HepG2 (cell line): ENCODE measurements at regions not wholly inside any gene's neighbourhood (a gene's known extent, or its start where the extent isn't known, plus 50 kb on each side); places are given as distances from the start of the nearest gene placed in this dataset.

ENCODE experiments used
- ATAC-seq: fragments of 200-7000 bp; cut with Tn5 transposase; 3 replicates; pipeline ENCODE4 v1.9.1; 2020; ENCODE audit warnings: mild to moderate bottlenecking, moderate library complexity
- BruUV-seq: library from RNA; stranded (reverse); fragments of 400-500 nt; replicated peaks from 2 replicates; lab custom pipeline; 2021; lab: Mats Ljungman, UMichigan
- CTCF ChIA-PET: fragments of 300-600 bp; formaldehyde crosslinking; extraction: SDS; loops from one replicate; lab custom pipeline; 2021; ENCODE audit warnings: low total read pairs, inconsistent platforms, low intra/inter-chr PET ratio; lab: Yijun Ruan, JAX
- POLR2A ChIA-PET: fragments of 350-600 bp; sonication (Branson Sonifier 250); formaldehyde crosslinking; loops from one replicate; lab custom pipeline; 2020; ENCODE audit warnings: antibody characterized with exemption, inconsistent platforms; lab: Yijun Ruan, JAX
- DNase-seq: peaks from one replicate; pipeline ENCODE4 v3.0.0-alpha.2; 2015; ENCODE audit warnings: low spot score
- FAIRE-seq: peaks from 3 replicates; lab custom pipeline; 2011; peaks lifted over from hg19 to GRCh38; lab: Jason Lieb, UNC
- H2AFZ ChIP-seq: one replicate; pipeline ENCODE4 v1.6.1; 2011; ENCODE audit warnings: low read length, inconsistent platforms
- H3K27ac ChIP-seq: fragments of 300-600 bp; 3 replicates; pipeline ENCODE4 v1.8.0; 2011; ENCODE audit warnings: mixed run types, mild to moderate bottlenecking, mixed read lengths, low read length, inconsistent platforms; ENCODE audit not compliant: insufficient read depth; ENCODE audit errors: extremely low read length
- H3K27me3 ChIP-seq, 2 experiments: fragments of 200-600 bp in 1 of 2; 2 replicates in 1 of 2; 3 replicates in 1 of 2; pipeline versions ENCODE4 v1.6.0 to v1.8.0; 2011; ENCODE audit warnings: low read length in 2 of 2, mild to moderate bottlenecking in 2 of 2, moderate library complexity in 2 of 2, inconsistent platforms in 1 of 2; ENCODE audit not compliant: insufficient read depth in 2 of 2, control insufficient read depth in 1 of 2
- H3K36me3 ChIP-seq, 2 experiments: fragments of 200-600 bp in 1 of 2; replicated peaks in 1 of 2; 2 replicates in 1 of 2; 3 replicates in 1 of 2; pipeline versions ENCODE4 v1.5.1 to v1.8.0; 2011; ENCODE audit warnings: low read length in 2 of 2, inconsistent platforms in 1 of 2; ENCODE audit not compliant: insufficient read depth in 2 of 2, control insufficient read depth in 1 of 2
- H3K4me1 ChIP-seq: 2 replicates; pipeline ENCODE4 v1.5.1; 2012; ENCODE audit warnings: low read length, inconsistent platforms; ENCODE audit not compliant: insufficient read depth
- H3K4me2 ChIP-seq: 2 replicates; pipeline ENCODE4 v1.6.0; 2011; ENCODE audit warnings: low read depth, low read length, inconsistent platforms
- H3K4me3 ChIP-seq, 3 experiments: fragments of 200-600 bp in 1 of 3; sonication (generic), shearing (Covaris generic) in 1 of 3; replicated peaks in 1 of 3; 2 replicates each; pipeline ENCODE4 v1.5.1; 2011 to 2016; ENCODE audit warnings: low read length in 3 of 3, inconsistent platforms in 2 of 3, low read depth in 2 of 3, mild to moderate bottlenecking in 2 of 3, control low read depth in 1 of 3, mixed read lengths in 1 of 3; ENCODE audit not compliant: insufficient read depth in 1 of 3
- H3K79me2 ChIP-seq: one replicate; pipeline ENCODE4 v1.6.1; 2011; ENCODE audit warnings: low read length, inconsistent platforms; ENCODE audit not compliant: insufficient read depth
- H3K9ac ChIP-seq: 2 replicates; pipeline ENCODE4 v1.6.0; 2011; ENCODE audit warnings: mild to moderate bottlenecking, low read depth, low read length, inconsistent platforms; ENCODE audit not compliant: insufficient read depth
- H3K9me3 ChIP-seq: 2 replicates; pipeline ENCODE4 v1.5.1; 2012; ENCODE audit warnings: mild to moderate bottlenecking, low read length
- H4K20me1 ChIP-seq: 2 replicates; pipeline ENCODE4 v1.6.0; 2011; ENCODE audit warnings: inconsistent platforms, mild to moderate bottlenecking, low read length, moderate library complexity; ENCODE audit not compliant: insufficient read depth
- FOXC1 ChIP-seq: sonication (generic); formaldehyde crosslinking; IDR thresholded peaks from 2 replicates; pipeline ENCODE4 v1.8.0; 2022; ENCODE audit warnings: mild to moderate bottlenecking, missing genetic modification reagents, borderline replicate concordance
- HOXA5 ChIP-seq: sonication (generic); formaldehyde crosslinking; IDR thresholded peaks from 2 replicates; pipeline ENCODE4 v1.4.0; 2020; ENCODE audit warnings: missing genetic modification reagents
- KDM6A ChIP-seq: IDR thresholded peaks from 2 replicates; pipeline ENCODE4 v1.6.1; 2016; ENCODE audit warnings: low read depth
- MZF1 ChIP-seq: sonication (generic); formaldehyde crosslinking; IDR thresholded peaks from 2 replicates; pipeline ENCODE4 v1.8.1; 2023; ENCODE audit warnings: mild to moderate bottlenecking, missing genetic modification reagents, borderline replicate concordance
- NR2F6 ChIP-seq, 2 experiments: IDR thresholded peaks; 2 replicates each; pipeline ENCODE4 v1.6.1; 2016; ENCODE audit warnings: antibody characterized with exemption in 1 of 2, mild to moderate bottlenecking in 1 of 2
- SALL1 ChIP-seq: sonication (generic); formaldehyde crosslinking; IDR thresholded peaks from 2 replicates; pipeline ENCODE4 v1.8.0; 2022; ENCODE audit warnings: mild to moderate bottlenecking, missing genetic modification reagents
- TEAD2 ChIP-seq: sonication (generic); formaldehyde crosslinking; IDR thresholded peaks from 2 replicates; pipeline ENCODE4 v1.9.0; 2021; ENCODE audit warnings: missing genetic modification reagents
- ZNF12 ChIP-seq: sonication (generic); formaldehyde crosslinking; IDR thresholded peaks from 2 replicates; pipeline ENCODE4 v1.5.0; 2020; ENCODE audit warnings: missing genetic modification reagents
- ZNF232 ChIP-seq: sonication (generic); formaldehyde crosslinking; IDR thresholded peaks from 2 replicates; pipeline ENCODE4 v1.4.0; 2020; ENCODE audit warnings: missing genetic modification reagents, borderline replicate concordance
- ZNF407 ChIP-seq: sonication (generic); formaldehyde crosslinking; IDR thresholded peaks from one replicate; pipeline ENCODE4 v1.5.1; 2020; ENCODE audit warnings: mild to moderate bottlenecking, missing genetic modification reagents; ENCODE audit errors: not compliant biosample characterization
- ZNF44 ChIP-seq: sonication (generic); formaldehyde crosslinking; IDR thresholded peaks from 2 replicates; pipeline ENCODE4 v1.5.1; 2020; ENCODE audit warnings: mild to moderate bottlenecking, missing genetic modification reagents
- ZNF616 ChIP-seq: sonication (generic); formaldehyde crosslinking; IDR thresholded peaks from 2 replicates; pipeline ENCODE4 v1.5.0; 2020; ENCODE audit warnings: low read depth, mild to moderate bottlenecking, missing genetic modification reagents
- ZSCAN22 ChIP-seq: sonication (generic); formaldehyde crosslinking; IDR thresholded peaks from 2 replicates; pipeline ENCODE4 v1.4.0; 2020; ENCODE audit warnings: mild to moderate bottlenecking, missing genetic modification reagents
- ZSCAN31 ChIP-seq: sonication (generic); formaldehyde crosslinking; IDR thresholded peaks from 2 replicates; pipeline ENCODE4 v1.5.0; 2020; ENCODE audit warnings: low read depth, mild to moderate bottlenecking, missing genetic modification reagents
- WGBS: methylation state at CpG from one replicate; pipeline ENCODE4 v1.1.6; 2017; ENCODE audit warnings: low lambda C conversion rate; 5-methylcytosine and 5-hydroxymethylcytosine counted together
- in situ Hi-C: cut with HindIII; loops from 2 replicates; pipeline ENCODE4 v1.10.0; 2017; ENCODE audit warnings: low pct_unique_long_range_greater_than_20kb; ENCODE audit not compliant: extremely low pct_ligation_motif_present
- intact Hi-C: fragments of 100-400 bp; cut with micrococcal nuclease; formaldehyde crosslinking; loops from one replicate; pipeline ENCODE4 v1.10.0; 2022; ENCODE audit not compliant: unreplicated experiment

GRCh38 chr6:1086446-1087153, 225.3 kb upstream of the FOXQ1 start:
- BruUV-seq: no TSS peak
- POLR2A ChIA-PET: interaction anchor here (1.4 kb wide), 1 partner anchor 224 kb away, joined by 4 read pairs; no protein-coding TSS in a partner anchor

GRCh38 chr6:1082285-1082935, 229.5 kb upstream of the FOXQ1 start:
- DNase-seq: no peak
- intact Hi-C loops: no loop called here
- no peaks in the 10 kb centered on the region for H3K27me3 ChIP-seq
- no peak for ATAC-seq
- in situ Hi-C loops: no loop called here
- H3K36me3 ChIP-seq: no peaks in the 10 kb centered on the region
- POLR2A ChIA-PET: no interaction called here
- 92% methylated on average over 11 of the region's 11 CpGs for WGBS
- H3K9me3 ChIP-seq: no peaks in the 10 kb centered on the region
- no peaks in the 10 kb centered on the region for H3K79me2 ChIP-seq
- no peak overlapping the region for H3K4me2 ChIP-seq
- H3K4me1 ChIP-seq: peaks cover 2% of the 10 kb centered on the region; the same call in 1 of the 2 replicates
- CTCF ChIA-PET: no interaction called here
- no peak overlapping the region for H2AFZ ChIP-seq
- no peak overlapping the region for H3K9ac ChIP-seq
- no peaks in the 10 kb centered on the region for H4K20me1 ChIP-seq
- BruUV-seq: no TSS peak
- no peak for FAIRE-seq
- no peak overlapping the region for H3K4me3 ChIP-seq
- no peak overlapping the region for H3K27ac ChIP-seq
- TF ChIP-seq ZNF12 (CRISPR knock-in tag) (no peak), NR2F6 (IDR thresholded peaks at IDR 0.05) (no peak), NR2F6 (CRISPR knock-in tag; IDR thresholded peaks at IDR 0.05) (no peak), ZNF407 (CRISPR knock-in tag) (no peak), ZNF44 (CRISPR knock-in tag) (no peak)

More at GRCh38 chr6:1086446-1087153, 225.3 kb upstream of the FOXQ1 start:
- ATAC-seq (no peak), DNase-seq (no peak), FAIRE-seq (no peak)
- TF ChIP-seq MZF1 (CRISPR knock-in tag) (no peak), ZSCAN22 (CRISPR knock-in tag) (no peak), TEAD2 (no peak), KDM6A (CRISPR knock-in tag) (no peak), FOXC1 (no peak), ZNF616 (CRISPR knock-in tag) (no peak), ZNF232 (CRISPR knock-in tag) (no peak), ZSCAN31 (CRISPR knock-in tag) (no peak), SALL1 (CRISPR knock-in tag) (no peak), HOXA5 (CRISPR knock-in tag) (no peak)
- Histone ChIP-seq H3K4me1 (no peaks in the 10 kb centered on the region), H3K9me3 (no peaks in the 10 kb centered on the region), H3K27ac (no peak overlapping the region), H3K4me3 (no peak overlapping the region), H4K20me1 (no peaks in the 10 kb centered on the region), H3K36me3 (no peaks in the 10 kb centered on the region), H3K27me3 (no peaks in the 10 kb centered on the region), H3K9ac (no peak overlapping the region), H3K79me2 (no peaks in the 10 kb centered on the region), H2AFZ (no peak overlapping the region), H3K4me2 (no peak overlapping the region)
- CTCF ChIA-PET: no interaction called here
- whole genome bisulfite sequencing: 86% methylated on average over 10 of the region's 10 CpGs
- intact Hi-C loops (no loop called here), in situ Hi-C loops (no loop called here)
